GM06990 (cell line): ENCODE measurements at regions not wholly inside any gene's neighbourhood (a gene's known extent, or its start where the extent isn't known, plus 50 kb on each side); places are given as distances from the start of the nearest gene placed in this dataset.

Experiments
- DNase-seq: peaks from one replicate; pipeline ENCODE4 v3.0.0-alpha.2; 2011; ENCODE audit not compliant: insufficient read length; ENCODE audit errors: extremely low read depth
- H3K27me3 ChIP-seq: replicated peaks from 2 replicates; pipeline ENCODE4 v1.6.0; 2011; ENCODE audit warnings: low read length; ENCODE audit not compliant: control insufficient read depth, insufficient read depth
- H3K36me3 ChIP-seq: 2 replicates; pipeline ENCODE4 v1.5.1; 2011; ENCODE audit warnings: low read length; ENCODE audit not compliant: control insufficient read depth, insufficient read depth
- H3K4me3 ChIP-seq: replicated peaks from 2 replicates; pipeline ENCODE4 v1.5.1; 2011; ENCODE audit warnings: low read depth, mild to moderate bottlenecking, control low read depth, low read length
- CTCF ChIP-seq: IDR thresholded peaks from 2 replicates; pipeline ENCODE4 v1.5.1; 2011; ENCODE audit warnings: low read length, control low read depth, mild to moderate bottlenecking, inconsistent platforms; ENCODE audit not compliant: insufficient read depth, poor library complexity, severe bottlenecking

- no peak for DNase-seq
- Histone ChIP-seq H3K36me3 (no peaks in the 10 kb centered on the region), H3K27me3 (no peaks in the 10 kb centered on the region; the same call in 1 of the 2 replicates)
Measured at GRCh38 chr1:90114521-90115141, 119.7 kb downstream of the ZNF326 start.

GRCh38 chr1:90107990-90108389 lies 113.1 kb downstream of the ZNF326 start:
- no peak overlapping the region for H3K4me3 ChIP-seq
- TF ChIP-seq CTCF = no peak
- H3K36me3 ChIP-seq = no peaks in the 10 kb centered on the region
- H3K27me3 ChIP-seq = no peaks in the 10 kb centered on the region
- no peak for DNase-seq

More at GRCh38 chr1:90114521-90115141, 119.7 kb downstream of the ZNF326 start:
- peak; percentile 68 for TF ChIP-seq CTCF
- no peak overlapping the region for H3K4me3 ChIP-seq

GRCh38 chr1:90106311-90106710 lies 111.4 kb downstream of the ZNF326 start:
- Histone ChIP-seq H3K36me3 (no peaks in the 10 kb centered on the region), H3K27me3 (no peaks in the 10 kb centered on the region), H3K4me3 (no peak overlapping the region)
- no peak for TF ChIP-seq CTCF
- DNase-seq = no peak

DNA sequence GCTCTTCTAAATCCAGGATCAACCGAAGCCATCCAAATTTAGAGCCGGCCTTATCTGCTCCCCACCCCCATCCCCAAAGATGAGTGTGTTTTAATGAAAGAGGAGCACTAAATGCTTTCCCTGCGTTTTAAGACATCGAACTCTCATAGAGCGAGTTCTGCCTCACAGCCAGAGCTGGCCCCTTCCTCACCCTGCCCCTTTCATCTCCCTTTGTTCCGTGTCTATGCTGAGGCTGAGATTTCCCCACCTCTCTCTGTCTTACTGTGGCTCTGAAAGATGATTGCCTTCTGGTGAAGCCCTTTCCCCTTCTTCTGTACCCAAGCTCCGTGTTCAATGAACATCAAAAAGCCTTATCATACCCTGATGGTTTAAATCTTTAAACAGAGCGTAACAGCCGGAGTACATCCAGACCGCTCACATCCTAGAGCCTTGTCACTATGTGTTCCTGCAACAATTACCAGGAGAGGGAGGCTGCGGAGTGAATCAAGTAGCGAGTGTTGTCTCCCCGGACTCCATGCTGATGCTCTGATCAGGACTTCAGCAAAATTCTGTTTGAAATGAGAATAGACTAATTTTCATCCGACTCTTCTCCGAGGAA lies 110.1 kb downstream of the ZNF326 start:
- Histone ChIP-seq H3K4me3 (no peak overlapping the region), H3K27me3 (no peaks in the 10 kb centered on the region), H3K36me3 (no peaks in the 10 kb centered on the region)
- DNase-seq = no peak
- TF ChIP-seq CTCF = no peak

- H3K4me3 ChIP-seq = no peak overlapping the region
- DNase-seq = no peak
- no peaks in the 10 kb centered on the region for H3K27me3 ChIP-seq
- no peaks in the 10 kb centered on the region for H3K36me3 ChIP-seq
- no peak for TF ChIP-seq CTCF
Measured at GRCh38 chr1:90100566-90100965, 105.7 kb downstream of the ZNF326 start.
